Upper lobe of right lung (tissue), 1 donor: ENCODE measurements at regions not wholly inside any gene's neighbourhood (a gene's known extent, or its start where the extent isn't known, plus 50 kb on each side); places are given as distances from the start of the nearest gene placed in this dataset.

ENCODE experiments used
- ATAC-seq: fragments of 200-7000 bp; cut with Tn5 transposase; one replicate; pipeline ENCODE4 v1.9.1; 2020; ENCODE audit warnings: mild to moderate bottlenecking, moderate library complexity
- DNase-seq: peaks from one replicate; pipeline ENCODE4 v3.0.0-alpha.2; 2020
- H3K27ac ChIP-seq: fragments of 200-600 bp; one replicate; pipeline ENCODE4 v1.8.0; 2022
- H3K27me3 ChIP-seq: fragments of 200-600 bp; one replicate; pipeline ENCODE4 v1.8.0; 2022; ENCODE audit warnings: mild to moderate bottlenecking
- H3K36me3 ChIP-seq: fragments of 200-600 bp; one replicate; pipeline ENCODE4 v1.8.0; 2022
- H3K4me1 ChIP-seq: fragments of 200-600 bp; one replicate; pipeline ENCODE4 v1.8.0; 2022
- H3K4me3 ChIP-seq: fragments of 200-600 bp; one replicate; pipeline ENCODE4 v1.8.0; 2022; ENCODE audit warnings: mild to moderate bottlenecking
- H3K9me3 ChIP-seq: fragments of 200-600 bp; one replicate; pipeline ENCODE4 v1.8.0; 2022
- CTCF ChIP-seq: fragments of 200-600 bp; IDR thresholded peaks from one replicate; pipeline ENCODE4 v1.8.0; 2022; ENCODE audit warnings: antibody characterized with exemption
- intact Hi-C: fragments of 100-400 bp; cut with DNase I; formaldehyde crosslinking; loops from one replicate; pipeline ENCODE4 v1.11.0; 2022
- donor health status: DM: no; HTN: yes; CAD: no; lungs with severe emphysema.

DNA sequence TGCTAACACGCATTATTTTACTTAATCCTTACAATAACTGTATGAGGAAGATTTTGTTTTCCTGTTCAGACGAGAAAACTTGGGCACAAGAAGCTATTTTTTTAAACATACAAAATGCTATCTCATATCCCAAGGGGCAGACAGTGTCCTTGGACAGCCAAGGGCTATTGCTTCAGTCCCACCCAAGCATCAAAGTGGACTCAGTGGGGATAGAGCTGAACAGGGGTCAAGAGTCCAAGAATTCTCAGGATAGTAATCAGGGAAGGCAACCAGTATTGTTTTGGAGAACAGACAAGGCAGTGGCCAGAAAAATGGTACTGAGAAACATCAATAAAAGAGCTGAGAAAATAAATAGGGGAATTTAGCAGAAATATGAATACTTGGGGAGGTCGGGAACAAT is 465.7 kb downstream of the PLPP3 start:
- Histone ChIP-seq H3K9me3 (no peaks in the 10 kb centered on the region), H3K36me3 (no peaks in the 10 kb centered on the region), H3K4me3 (no peak overlapping the region), H3K27ac (no peak overlapping the region), H3K4me1 (no peaks in the 10 kb centered on the region), H3K27me3 (no peaks in the 10 kb centered on the region)
- no peak for TF ChIP-seq CTCF
- ATAC-seq: no peak
- no peak for DNase-seq
- intact Hi-C loops: no loop called here

- Histone ChIP-seq H3K27me3 (no peaks in the 10 kb centered on the region), H3K9me3 (no peaks in the 10 kb centered on the region), H3K4me1 (no peaks in the 10 kb centered on the region), H3K36me3 (no peaks in the 10 kb centered on the region), H3K27ac (no peak overlapping the region), H3K4me3 (no peak overlapping the region)
- no peak for ATAC-seq
- intact Hi-C loops: no loop called here
- no peak for TF ChIP-seq CTCF
- DNase-seq: no peak
These were observed 472.1 kb downstream of the PLPP3 start for GRCh38 chr1:56107275-56107638.

- ATAC-seq (no peak), DNase-seq (no peak)
- Histone ChIP-seq H3K27me3 (no peaks in the 10 kb centered on the region), H3K9me3 (no peaks in the 10 kb centered on the region), H3K27ac (no peak overlapping the region), H3K4me1 (no peaks in the 10 kb centered on the region), H3K36me3 (no peaks in the 10 kb centered on the region), H3K4me3 (no peak overlapping the region)
- no peak for TF ChIP-seq CTCF
- intact Hi-C loops: no loop called here
These were observed 472.7 kb downstream of the PLPP3 start for GRCh38 chr1:56106531-56107274.

DNA sequence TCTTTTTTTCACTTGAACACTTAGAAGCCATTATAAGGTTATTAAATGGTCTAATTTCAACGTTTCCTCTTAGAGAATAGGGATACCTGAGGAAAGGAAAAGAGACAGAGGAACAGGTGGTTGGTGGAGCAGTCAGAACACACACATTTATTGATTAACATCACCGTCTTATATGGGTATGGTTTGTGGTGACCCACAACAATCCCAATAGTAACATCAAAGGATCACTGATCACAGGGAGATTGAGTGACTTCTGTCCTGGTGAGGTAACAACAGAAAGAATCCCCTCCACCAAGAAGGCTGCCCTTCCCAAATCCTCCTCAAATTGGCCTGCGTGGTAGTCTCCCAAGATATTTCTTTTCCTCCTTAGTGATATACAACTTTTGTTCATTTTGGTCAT is 474.0 kb downstream of the PLPP3 start:
- no peaks in the 10 kb centered on the region for H3K9me3 ChIP-seq
- DNase-seq (no peak), ATAC-seq (no peak)
- no peak overlapping the region for H3K4me3 ChIP-seq
- no peak for TF ChIP-seq CTCF
- intact Hi-C loops: no loop called here
- H3K36me3 ChIP-seq: no peaks in the 10 kb centered on the region
- H3K27ac ChIP-seq: no peak overlapping the region
- H3K27me3 ChIP-seq: no peaks in the 10 kb centered on the region
- H3K4me1 ChIP-seq: no peaks in the 10 kb centered on the region

- no peak for TF ChIP-seq CTCF
- Histone ChIP-seq H3K9me3 (no peaks in the 10 kb centered on the region), H3K27me3 (no peaks in the 10 kb centered on the region), H3K36me3 (no peaks in the 10 kb centered on the region), H3K27ac (no peak overlapping the region), H3K4me3 (no peak overlapping the region), H3K4me1 (no peaks in the 10 kb centered on the region)
- DNase-seq: no peak
- no peak for ATAC-seq
- intact Hi-C loops: no loop called here
These were observed 479.5 kb downstream of the PLPP3 start for GRCh38 chr1:56099766-56100265.

DNA sequence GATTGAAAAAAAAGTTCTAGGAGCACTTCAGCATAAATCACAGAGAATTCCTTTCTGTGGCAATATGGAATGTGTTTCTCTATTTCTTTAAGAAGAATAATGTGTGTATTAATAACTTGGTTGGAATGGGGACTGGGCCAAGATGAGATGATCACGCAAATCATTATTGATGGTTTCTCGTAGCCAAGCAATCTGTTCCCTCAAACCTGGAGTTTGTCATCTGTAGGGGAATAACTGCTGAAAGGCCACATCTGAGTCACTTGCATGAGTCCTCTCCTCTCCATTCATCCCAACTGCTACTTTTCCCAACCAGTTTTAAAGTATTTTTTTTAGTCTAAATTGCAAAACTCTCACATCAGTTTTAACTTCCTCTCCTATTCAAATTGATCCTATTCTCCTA is 480.4 kb downstream of the PLPP3 start:
- ATAC-seq (no peak), DNase-seq (no peak)
- intact Hi-C loops: no loop called here
- H3K4me1 ChIP-seq: no peaks in the 10 kb centered on the region
- no peaks in the 10 kb centered on the region for H3K9me3 ChIP-seq
- H3K4me3 ChIP-seq: no peak overlapping the region
- H3K36me3 ChIP-seq: no peaks in the 10 kb centered on the region
- TF ChIP-seq CTCF: no peak
- H3K27ac ChIP-seq: no peak overlapping the region
- H3K27me3 ChIP-seq: no peaks in the 10 kb centered on the region
